HepG2 (cell line): ENCODE measurements at regions not wholly inside any gene's neighbourhood (a gene's known extent, or its start where the extent isn't known, plus 50 kb on each side); places are given as distances from the start of the nearest gene placed in this dataset.

Experiments
- ATAC-seq: fragments of 200-7000 bp; cut with Tn5 transposase; 3 replicates; pipeline ENCODE4 v1.9.1; 2020; ENCODE audit warnings: mild to moderate bottlenecking, moderate library complexity
- BruUV-seq: library from RNA; stranded (reverse); fragments of 400-500 nt; replicated peaks from 2 replicates; lab custom pipeline; 2021; lab: Mats Ljungman, UMichigan
- CTCF ChIA-PET: fragments of 300-600 bp; formaldehyde crosslinking; extraction: SDS; loops from one replicate; lab custom pipeline; 2021; ENCODE audit warnings: low total read pairs, inconsistent platforms, low intra/inter-chr PET ratio; lab: Yijun Ruan, JAX
- POLR2A ChIA-PET: fragments of 350-600 bp; sonication (Branson Sonifier 250); formaldehyde crosslinking; loops from one replicate; lab custom pipeline; 2020; ENCODE audit warnings: antibody characterized with exemption, inconsistent platforms; lab: Yijun Ruan, JAX
- DNase-seq: peaks from one replicate; pipeline ENCODE4 v3.0.0-alpha.2; 2015; ENCODE audit warnings: low spot score
- FAIRE-seq: peaks from 3 replicates; lab custom pipeline; 2011; peaks lifted over from hg19 to GRCh38; lab: Jason Lieb, UNC
- H2AFZ ChIP-seq: one replicate; pipeline ENCODE4 v1.6.1; 2011; ENCODE audit warnings: low read length, inconsistent platforms
- H3K27ac ChIP-seq: fragments of 300-600 bp; 3 replicates; pipeline ENCODE4 v1.8.0; 2011; ENCODE audit warnings: mixed run types, mild to moderate bottlenecking, mixed read lengths, low read length, inconsistent platforms; ENCODE audit not compliant: insufficient read depth; ENCODE audit errors: extremely low read length
- H3K27me3 ChIP-seq, 2 experiments: fragments of 200-600 bp in 1 of 2; 2 replicates in 1 of 2; 3 replicates in 1 of 2; pipeline versions ENCODE4 v1.6.0 to v1.8.0; 2011; ENCODE audit warnings: low read length in 2 of 2, mild to moderate bottlenecking in 2 of 2, moderate library complexity in 2 of 2, inconsistent platforms in 1 of 2; ENCODE audit not compliant: insufficient read depth in 2 of 2, control insufficient read depth in 1 of 2
- H3K36me3 ChIP-seq, 2 experiments: fragments of 200-600 bp in 1 of 2; replicated peaks in 1 of 2; 2 replicates in 1 of 2; 3 replicates in 1 of 2; pipeline versions ENCODE4 v1.5.1 to v1.8.0; 2011; ENCODE audit warnings: low read length in 2 of 2, inconsistent platforms in 1 of 2; ENCODE audit not compliant: insufficient read depth in 2 of 2, control insufficient read depth in 1 of 2
- H3K4me1 ChIP-seq: 2 replicates; pipeline ENCODE4 v1.5.1; 2012; ENCODE audit warnings: low read length, inconsistent platforms; ENCODE audit not compliant: insufficient read depth
- H3K4me2 ChIP-seq: 2 replicates; pipeline ENCODE4 v1.6.0; 2011; ENCODE audit warnings: low read depth, low read length, inconsistent platforms
- H3K4me3 ChIP-seq, 3 experiments: fragments of 200-600 bp in 1 of 3; sonication (generic), shearing (Covaris generic) in 1 of 3; replicated peaks in 1 of 3; 2 replicates each; pipeline ENCODE4 v1.5.1; 2011 to 2016; ENCODE audit warnings: low read length in 3 of 3, inconsistent platforms in 2 of 3, low read depth in 2 of 3, mild to moderate bottlenecking in 2 of 3, control low read depth in 1 of 3, mixed read lengths in 1 of 3; ENCODE audit not compliant: insufficient read depth in 1 of 3
- H3K79me2 ChIP-seq: one replicate; pipeline ENCODE4 v1.6.1; 2011; ENCODE audit warnings: low read length, inconsistent platforms; ENCODE audit not compliant: insufficient read depth
- H3K9ac ChIP-seq: 2 replicates; pipeline ENCODE4 v1.6.0; 2011; ENCODE audit warnings: mild to moderate bottlenecking, low read depth, low read length, inconsistent platforms; ENCODE audit not compliant: insufficient read depth
- H3K9me3 ChIP-seq: 2 replicates; pipeline ENCODE4 v1.5.1; 2012; ENCODE audit warnings: mild to moderate bottlenecking, low read length
- H4K20me1 ChIP-seq: 2 replicates; pipeline ENCODE4 v1.6.0; 2011; ENCODE audit warnings: inconsistent platforms, mild to moderate bottlenecking, low read length, moderate library complexity; ENCODE audit not compliant: insufficient read depth
- ATF4 ChIP-seq, 2 experiments: fragments of 450-650 bp in 1 of 2; sonication (generic) in 1 of 2; formaldehyde crosslinking; IDR thresholded peaks; 2 replicates each; pipeline versions ENCODE4 v1.5.0 to v1.8.0; 2020 to 2022; ENCODE audit warnings: mild to moderate bottlenecking in 1 of 2, missing genetic modification reagents in 1 of 2
- HMGA1 ChIP-seq: sonication (generic); formaldehyde crosslinking; conservative IDR thresholded peaks from 2 replicates; pipeline ENCODE4 v1.4.0; 2020; ENCODE audit warnings: missing genetic modification reagents
- SMAD1 ChIP-seq: sonication (generic); formaldehyde crosslinking; IDR thresholded peaks from 2 replicates; pipeline ENCODE4 v1.4.0; 2020; ENCODE audit warnings: missing genetic modification reagents, low read depth, mild to moderate bottlenecking, borderline replicate concordance
- ZNF18 ChIP-seq: sonication (generic); formaldehyde crosslinking; IDR thresholded peaks from 2 replicates; pipeline ENCODE4 v1.8.0; 2022; ENCODE audit warnings: mild to moderate bottlenecking, missing genetic modification reagents; ENCODE audit not compliant: insufficient replicate concordance
- ZNF280D ChIP-seq: sonication (generic); formaldehyde crosslinking; IDR thresholded peaks from 2 replicates; pipeline ENCODE4 v1.5.1; 2020; ENCODE audit warnings: mild to moderate bottlenecking, missing genetic modification reagents
- ZNF891 ChIP-seq: sonication (generic); formaldehyde crosslinking; IDR thresholded peaks from 2 replicates; pipeline ENCODE4 v1.5.0; 2020; ENCODE audit warnings: mild to moderate bottlenecking, missing genetic modification reagents
- WGBS: methylation state at CpG from one replicate; pipeline ENCODE4 v1.1.6; 2017; ENCODE audit warnings: low lambda C conversion rate; 5-methylcytosine and 5-hydroxymethylcytosine counted together
- in situ Hi-C: cut with HindIII; loops from 2 replicates; pipeline ENCODE4 v1.10.0; 2017; ENCODE audit warnings: low pct_unique_long_range_greater_than_20kb; ENCODE audit not compliant: extremely low pct_ligation_motif_present
- intact Hi-C: fragments of 100-400 bp; cut with micrococcal nuclease; formaldehyde crosslinking; loops from one replicate; pipeline ENCODE4 v1.10.0; 2022; ENCODE audit not compliant: unreplicated experiment

GRCh38 chr10:36188080-36188453 is 546.0 kb upstream of the FZD8 start:
- H3K9me3 ChIP-seq, result peaks cover 20% of the 10 kb centered on the region
- POLR2A ChIA-PET, result no interaction called here
- H4K20me1 ChIP-seq, result no peaks in the 10 kb centered on the region
- no TSS peak for BruUV-seq
- no peaks in the 10 kb centered on the region for H3K79me2 ChIP-seq
- H3K4me2 ChIP-seq, result no peak overlapping the region
- intact Hi-C loops, result no loop called here
- H3K27ac ChIP-seq, result no peak overlapping the region
- ATAC-seq (no peak), DNase-seq (no peak)
- H2AFZ ChIP-seq, result no peak overlapping the region
- H3K36me3 ChIP-seq, result no peaks in the 10 kb centered on the region
- no peak for TF ChIP-seq HMGA1 (CRISPR knock-in tag)
- TF ChIP-seq ATF4 (CRISPR knock-in tag; IDR thresholded peaks at IDR 0.05), result no peak
- TF ChIP-seq ZNF280D (CRISPR knock-in tag), result no peak
- TF ChIP-seq ZNF18 (CRISPR knock-in tag), result no peak
- TF ChIP-seq SMAD1 (CRISPR knock-in tag), result no peak
- TF ChIP-seq ZNF891 (CRISPR knock-in tag), result no peak
- TF ChIP-seq, all 625 proteins: peak for 0
- in situ Hi-C loops, result no loop called here
- FAIRE-seq, result no peak
- 3% methylated on average over 7 of the region's 8 CpGs for WGBS
- H3K4me1 ChIP-seq, result no peaks in the 10 kb centered on the region
- CTCF ChIA-PET, result no interaction called here
- H3K4me3 ChIP-seq, result no peak overlapping the region
- no peaks in the 10 kb centered on the region for H3K27me3 ChIP-seq
- no peak overlapping the region for H3K9ac ChIP-seq
